HCT116 (cell line): ENCODE measurements at regions not wholly inside any gene's neighbourhood (a gene's known extent, or its start where the extent isn't known, plus 50 kb on each side); places are given as distances from the start of the nearest gene placed in this dataset.

ENCODE experiments used
- ATAC-seq: fragments of 200-7000 bp; cut with Tn5 transposase; 2 replicates; pipeline ENCODE4 v1.9.1; 2020; ENCODE audit warnings: mild to moderate bottlenecking, moderate library complexity
- BruUV-seq: library from RNA; stranded (reverse); fragments of 400-500 nt; replicated peaks from 2 replicates; lab custom pipeline; 2021; lab: Mats Ljungman, UMichigan
- CTCF ChIA-PET: fragments of 300-600 bp; sonication (Branson Sonifier 250); formaldehyde crosslinking; loops from one replicate; lab custom pipeline; 2021; ENCODE audit warnings: antibody characterized with exemption; lab: Charles Lee
- POLR2A ChIA-PET: fragments of 300-600, 350-600 bp; sonication (Branson Sonifier 250); formaldehyde crosslinking; loops from one replicate; lab custom pipeline; 2021; ENCODE audit warnings: antibody characterized with exemption; lab: Charles Lee
- RAD21 ChIA-PET, 2 experiments: fragments of 300-600 bp; sonication (Branson Sonifier 250); formaldehyde crosslinking; loops; one replicate each; lab custom pipeline; 2023; ENCODE audit warnings: low total read pairs in 2 of 2; ENCODE audit not compliant: uncharacterized antibody in 2 of 2, unreplicated experiment in 2 of 2, low non-redundant PET in 1 of 2; lab: Charles Lee
- DNase-seq: peaks from one replicate; pipeline ENCODE4 v3.0.0-alpha.2; 2010; ENCODE audit warnings: low read depth, low spot score
- H2AFZ ChIP-seq: fragments of 200-600 bp; shearing (Covaris generic), sonication (generic); 2 replicates; pipeline ENCODE4 v1.6.1; 2017; ENCODE audit warnings: low read depth, mixed run types, mixed read lengths, antibody characterized with exemption, low read length; ENCODE audit not compliant: poor library complexity, severe bottlenecking
- H3K27ac ChIP-seq: 2 replicates; pipeline ENCODE4 v1.5.1; 2012; ENCODE audit warnings: low read depth, low read length
- H3K27me3 ChIP-seq: fragments of 200-600 bp; sonication (generic); 2 replicates; pipeline ENCODE4 v1.6.1; 2016; ENCODE audit warnings: mixed run types, low read length, mixed read lengths; ENCODE audit not compliant: insufficient read depth
- H3K36me3 ChIP-seq, 2 experiments: fragments of 200-500 bp in 1 of 2; fragments of 200-600 bp in 1 of 2; sonication (Bioruptor generic) in 1 of 2; sonication (generic) in 1 of 2; 2 replicates each; pipeline versions ENCODE4 v1.5.1 to v1.6.1; 2014 to 2016; ENCODE audit warnings: low read length in 2 of 2, inconsistent platforms in 1 of 2, mixed read lengths in 1 of 2, mixed run types in 1 of 2; ENCODE audit not compliant: insufficient read depth in 2 of 2, control insufficient read depth in 1 of 2
- H3K4me1 ChIP-seq, 2 experiments: fragments of 200-600 bp in 1 of 2; sonication (generic) in 1 of 2; 2 replicates each; pipeline versions ENCODE4 v1.5.1 to v1.6.1; 2012 to 2017; ENCODE audit warnings: low read length in 2 of 2, inconsistent platforms in 1 of 2, mild to moderate bottlenecking in 1 of 2, mixed read lengths in 1 of 2, mixed run types in 1 of 2, moderate library complexity in 1 of 2; ENCODE audit not compliant: insufficient read depth in 2 of 2, control insufficient read depth in 1 of 2
- H3K4me2 ChIP-seq: fragments of 200-600 bp; sonication (generic); 2 replicates; pipeline ENCODE4 v1.6.1; 2017; ENCODE audit warnings: mixed run types, low read length, mixed read lengths
- H3K4me3 ChIP-seq, 2 experiments: fragments of 200-600 bp in 1 of 2; sonication (generic) in 1 of 2; replicated peaks in 1 of 2; 2 replicates each; pipeline ENCODE4 v1.5.1; 2011 to 2016; ENCODE audit warnings: low read length in 2 of 2, control low read depth in 1 of 2, low read depth in 1 of 2, mild to moderate bottlenecking in 1 of 2, mixed read lengths in 1 of 2, mixed run types in 1 of 2
- H3K79me2 ChIP-seq: fragments of 200-600 bp; sonication (generic); 2 replicates; pipeline ENCODE4 v1.6.1; 2017; ENCODE audit warnings: mild to moderate bottlenecking, mixed run types, low read length, moderate library complexity, mixed read lengths; ENCODE audit not compliant: insufficient read depth
- H3K9ac ChIP-seq: fragments of 200-600 bp; sonication (generic); 2 replicates; pipeline ENCODE4 v1.6.1; 2016; ENCODE audit warnings: low read length, mixed read lengths
- H3K9me2 ChIP-seq: fragments of 200-600 bp; sonication (generic), shearing (Covaris generic); 2 replicates; pipeline ENCODE4 v1.6.1; 2017; ENCODE audit warnings: mixed run types, mild to moderate bottlenecking, moderate library complexity; ENCODE audit not compliant: insufficient read depth
- H3K9me3 ChIP-seq, 2 experiments: fragments of 200-500 bp in 1 of 2; fragments of 200-600 bp in 1 of 2; sonication (Bioruptor generic) in 1 of 2; sonication (generic) in 1 of 2; 2 replicates each; pipeline ENCODE4 v1.6.1; 2014 to 2017; ENCODE audit warnings: low read length in 2 of 2, mixed read lengths in 2 of 2, inconsistent platforms in 1 of 2, low read depth in 1 of 2, mild to moderate bottlenecking in 1 of 2, mixed run types in 1 of 2, moderate library complexity in 1 of 2; ENCODE audit not compliant: control insufficient read depth in 1 of 2, insufficient read depth in 1 of 2
- H4K20me1 ChIP-seq: fragments of 200-600 bp; sonication (generic), shearing (Covaris generic); 2 replicates; pipeline ENCODE4 v1.6.1; 2017; ENCODE audit warnings: mixed run types, mild to moderate bottlenecking, moderate library complexity; ENCODE audit not compliant: insufficient read depth
- ATF3 ChIP-seq: IDR thresholded peaks from 2 replicates; pipeline ENCODE4 v1.6.1; 2012
- EGR1 ChIP-seq: IDR thresholded peaks from 2 replicates; pipeline ENCODE4 v1.6.1; 2012; ENCODE audit warnings: low read depth
- MAX ChIP-seq: IDR thresholded peaks from 2 replicates; pipeline ENCODE4 v1.6.1; 2012
- POLR2A ChIP-seq: IDR thresholded peaks from 2 replicates; pipeline ENCODE4 v1.7.0; 2011; ENCODE audit warnings: borderline replicate concordance; ENCODE audit not compliant: insufficient read depth, insufficient read length; ENCODE audit errors: extremely low read depth
- POLR2AphosphoS5 ChIP-seq: IDR thresholded peaks from 2 replicates; pipeline ENCODE4 v1.6.1; 2011; ENCODE audit warnings: mild to moderate bottlenecking, low read depth, low read length, moderate library complexity
- SP1 ChIP-seq: IDR thresholded peaks from 2 replicates; pipeline ENCODE4 v1.6.1; 2012; ENCODE audit warnings: low read depth
- TCF7L2 ChIP-seq: IDR thresholded peaks from 2 replicates; pipeline ENCODE4 v1.7.0; 2011; ENCODE audit warnings: borderline replicate concordance, inconsistent platforms; ENCODE audit not compliant: insufficient read depth, insufficient read length; ENCODE audit errors: extremely low read depth
- YY1 ChIP-seq: IDR thresholded peaks from 2 replicates; pipeline ENCODE4 v1.6.1; 2011; ENCODE audit warnings: low read length, low read depth, moderate library complexity, mild to moderate bottlenecking; ENCODE audit not compliant: insufficient replicate concordance; ENCODE audit errors: extremely low read depth
- intact Hi-C: fragments of 100-400 bp; cut with micrococcal nuclease; formaldehyde crosslinking; loops from 2 replicates; pipeline ENCODE4 v1.10.0; 2022
- TF ChIP-seq, protein P1 (sequence below), 3 experiments: fragments of 200-600 bp in 1 of 3; sonication (generic) in 1 of 3; IDR thresholded peaks in 2 of 3; conservative IDR thresholded peaks in 1 of 3; 2 replicates each; pipeline ENCODE4 v1.5.1; 2012 to 2017; ENCODE audit warnings: low read depth in 2 of 3, low read length in 2 of 3, antibody characterized with exemption in 1 of 3, borderline replicate concordance in 1 of 3, control low read depth in 1 of 3, mild to moderate bottlenecking in 1 of 3, mixed read lengths in 1 of 3, mixed run types in 1 of 3, moderate library complexity in 1 of 3; ENCODE audit not compliant: insufficient read depth in 1 of 3
- TF ChIP-seq, protein P2 (sequence below): IDR thresholded peaks from 2 replicates; pipeline ENCODE4 v1.6.1; 2011; ENCODE audit warnings: mild to moderate bottlenecking, low read length, moderate library complexity; ENCODE audit not compliant: insufficient replicate concordance; ENCODE audit errors: extremely low read depth

DNA sequence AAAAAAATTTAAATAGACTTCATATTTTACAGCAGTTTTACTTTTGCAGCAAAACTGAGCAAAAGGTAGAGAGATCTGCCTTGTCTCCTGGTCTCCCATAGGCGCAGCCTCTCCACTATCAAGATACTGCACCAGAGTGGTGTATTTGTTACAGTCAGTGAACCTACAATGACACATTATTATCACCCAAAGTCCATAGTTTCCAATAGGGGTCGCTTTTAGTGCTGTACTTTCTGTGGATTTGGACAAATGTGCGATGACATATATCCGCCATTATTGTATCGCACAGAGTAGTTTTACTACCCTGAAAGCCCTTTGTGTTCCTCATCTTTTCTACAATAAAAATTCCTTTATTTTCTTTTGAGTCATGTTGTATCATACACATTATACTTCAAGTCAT lies 153.2 kb upstream of the CCDC179 start:
- intact Hi-C loops = no loop called here
- peaks cover 0 to 11% of the 10 kb centered on the region in 2 experiments; a peak in 1 of 4 replicates for H3K9me3 ChIP-seq
- H3K4me2 ChIP-seq = no peak overlapping the region
- no peak overlapping the region for H2AFZ ChIP-seq
- ATAC-seq = no peak
- ChIA-PET RAD21 (no interaction called here), POLR2A (no interaction called here), CTCF (no interaction called here)
- no peaks in the 10 kb centered on the region for H3K9me2 ChIP-seq
- H3K79me2 ChIP-seq = no peaks in the 10 kb centered on the region
- no TSS peak for BruUV-seq
- H3K4me1 ChIP-seq = no peaks in the 10 kb centered on the region
- H4K20me1 ChIP-seq = no peaks in the 10 kb centered on the region
- H3K9ac ChIP-seq = no peak overlapping the region
- no peak for DNase-seq
- no peaks in the 10 kb centered on the region for H3K36me3 ChIP-seq
- no peaks in the 10 kb centered on the region for H3K27me3 ChIP-seq
- no peak overlapping the region for H3K27ac ChIP-seq
- H3K4me3 ChIP-seq = no peak overlapping the region
- TF ChIP-seq, protein P1, sequence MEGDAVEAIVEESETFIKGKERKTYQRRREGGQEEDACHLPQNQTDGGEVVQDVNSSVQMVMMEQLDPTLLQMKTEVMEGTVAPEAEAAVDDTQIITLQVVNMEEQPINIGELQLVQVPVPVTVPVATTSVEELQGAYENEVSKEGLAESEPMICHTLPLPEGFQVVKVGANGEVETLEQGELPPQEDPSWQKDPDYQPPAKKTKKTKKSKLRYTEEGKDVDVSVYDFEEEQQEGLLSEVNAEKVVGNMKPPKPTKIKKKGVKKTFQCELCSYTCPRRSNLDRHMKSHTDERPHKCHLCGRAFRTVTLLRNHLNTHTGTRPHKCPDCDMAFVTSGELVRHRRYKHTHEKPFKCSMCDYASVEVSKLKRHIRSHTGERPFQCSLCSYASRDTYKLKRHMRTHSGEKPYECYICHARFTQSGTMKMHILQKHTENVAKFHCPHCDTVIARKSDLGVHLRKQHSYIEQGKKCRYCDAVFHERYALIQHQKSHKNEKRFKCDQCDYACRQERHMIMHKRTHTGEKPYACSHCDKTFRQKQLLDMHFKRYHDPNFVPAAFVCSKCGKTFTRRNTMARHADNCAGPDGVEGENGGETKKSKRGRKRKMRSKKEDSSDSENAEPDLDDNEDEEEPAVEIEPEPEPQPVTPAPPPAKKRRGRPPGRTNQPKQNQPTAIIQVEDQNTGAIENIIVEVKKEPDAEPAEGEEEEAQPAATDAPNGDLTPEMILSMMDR (IDR thresholded peaks at IDR 0.05 in 2 of 3, conservative IDR thresholded peaks at IDR 0.05 in 1 of 3; ENCODE audit: borderline replicate concordance in 1 of 3, insufficient read depth in 1 of 3, low read depth in 2 of 3, low read length in 2 of 3) = no peak
- no peak for TF ChIP-seq POLR2AphosphoS5
- TF ChIP-seq EGR1 = no peak
- TF ChIP-seq, protein P2, sequence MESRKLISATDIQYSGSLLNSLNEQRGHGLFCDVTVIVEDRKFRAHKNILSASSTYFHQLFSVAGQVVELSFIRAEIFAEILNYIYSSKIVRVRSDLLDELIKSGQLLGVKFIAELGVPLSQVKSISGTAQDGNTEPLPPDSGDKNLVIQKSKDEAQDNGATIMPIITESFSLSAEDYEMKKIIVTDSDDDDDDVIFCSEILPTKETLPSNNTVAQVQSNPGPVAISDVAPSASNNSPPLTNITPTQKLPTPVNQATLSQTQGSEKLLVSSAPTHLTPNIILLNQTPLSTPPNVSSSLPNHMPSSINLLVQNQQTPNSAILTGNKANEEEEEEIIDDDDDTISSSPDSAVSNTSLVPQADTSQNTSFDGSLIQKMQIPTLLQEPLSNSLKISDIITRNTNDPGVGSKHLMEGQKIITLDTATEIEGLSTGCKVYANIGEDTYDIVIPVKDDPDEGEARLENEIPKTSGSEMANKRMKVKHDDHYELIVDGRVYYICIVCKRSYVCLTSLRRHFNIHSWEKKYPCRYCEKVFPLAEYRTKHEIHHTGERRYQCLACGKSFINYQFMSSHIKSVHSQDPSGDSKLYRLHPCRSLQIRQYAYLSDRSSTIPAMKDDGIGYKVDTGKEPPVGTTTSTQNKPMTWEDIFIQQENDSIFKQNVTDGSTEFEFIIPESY = no peak
- no peak for TF ChIP-seq MAX
- no peak for TF ChIP-seq POLR2A
- TF ChIP-seq SP1 = no peak
- no peak for TF ChIP-seq ATF3
- TF ChIP-seq TCF7L2 = no peak
- TF ChIP-seq YY1 = no peak
